Parathyroid adenoma (tissue), 2 donors: ENCODE measurements at regions not wholly inside any gene's neighbourhood (a gene's known extent, or its start where the extent isn't known, plus 50 kb on each side); places are given as distances from the start of the nearest gene placed in this dataset.

Source experiments
- H2AFZ ChIP-seq: fragments of 300-600 bp; sonication (generic); one replicate; pipeline ENCODE4 v1.7.0; 2017; ENCODE audit warnings: antibody characterized with exemption, mild to moderate bottlenecking
- H3K27ac ChIP-seq: fragments of 300-600 bp; sonication (generic); one replicate; pipeline ENCODE4 v1.7.0; 2017
- H3K27me3 ChIP-seq: fragments of 300-600 bp; sonication (generic); one replicate; pipeline ENCODE4 v1.7.0; 2017; ENCODE audit warnings: low read length; ENCODE audit not compliant: control insufficient read depth, insufficient read depth
- H3K36me3 ChIP-seq: fragments of 300-600 bp; sonication (generic); one replicate; pipeline ENCODE4 v1.7.0; 2017; ENCODE audit warnings: low read length; ENCODE audit not compliant: control insufficient read depth, insufficient read depth
- H3K4me1 ChIP-seq: fragments of 300-600 bp; sonication (generic); one replicate; pipeline ENCODE4 v1.7.0; 2017; ENCODE audit warnings: control low read depth
- H3K4me2 ChIP-seq: fragments of 300-600 bp; sonication (generic); one replicate; pipeline ENCODE4 v1.7.0; 2017; ENCODE audit warnings: low read length
- H3K4me3 ChIP-seq: fragments of 300-600 bp; sonication (generic); one replicate; pipeline ENCODE4 v1.7.0; 2017; ENCODE audit warnings: low read depth, low read length
- H3K79me2 ChIP-seq: fragments of 300-600 bp; sonication (generic); one replicate; pipeline ENCODE4 v1.7.0; 2017; ENCODE audit warnings: control low read depth
- H3K9ac ChIP-seq: fragments of 300-600 bp; sonication (generic); one replicate; pipeline ENCODE4 v1.7.0; 2017; ENCODE audit warnings: mild to moderate bottlenecking
- H3K9me3 ChIP-seq: fragments of 300-600 bp; sonication (generic); one replicate; pipeline ENCODE4 v1.7.0; 2017; ENCODE audit warnings: low read length; ENCODE audit not compliant: control insufficient read depth
- TF ChIP-seq, protein P1 (sequence below): fragments of 300-600 bp; sonication (generic); IDR thresholded peaks from one replicate; pipeline ENCODE4 v1.7.0; 2017; ENCODE audit warnings: antibody characterized with exemption, mild to moderate bottlenecking
- donor health status: primary hyperparathyroidism.

- H3K9ac ChIP-seq, result no peak overlapping the region
- no peaks in the 10 kb centered on the region for H3K4me1 ChIP-seq
- no peak overlapping the region for H2AFZ ChIP-seq
- no peaks in the 10 kb centered on the region for H3K36me3 ChIP-seq
- H3K4me2 ChIP-seq, result no peak overlapping the region
- TF ChIP-seq, protein P1, sequence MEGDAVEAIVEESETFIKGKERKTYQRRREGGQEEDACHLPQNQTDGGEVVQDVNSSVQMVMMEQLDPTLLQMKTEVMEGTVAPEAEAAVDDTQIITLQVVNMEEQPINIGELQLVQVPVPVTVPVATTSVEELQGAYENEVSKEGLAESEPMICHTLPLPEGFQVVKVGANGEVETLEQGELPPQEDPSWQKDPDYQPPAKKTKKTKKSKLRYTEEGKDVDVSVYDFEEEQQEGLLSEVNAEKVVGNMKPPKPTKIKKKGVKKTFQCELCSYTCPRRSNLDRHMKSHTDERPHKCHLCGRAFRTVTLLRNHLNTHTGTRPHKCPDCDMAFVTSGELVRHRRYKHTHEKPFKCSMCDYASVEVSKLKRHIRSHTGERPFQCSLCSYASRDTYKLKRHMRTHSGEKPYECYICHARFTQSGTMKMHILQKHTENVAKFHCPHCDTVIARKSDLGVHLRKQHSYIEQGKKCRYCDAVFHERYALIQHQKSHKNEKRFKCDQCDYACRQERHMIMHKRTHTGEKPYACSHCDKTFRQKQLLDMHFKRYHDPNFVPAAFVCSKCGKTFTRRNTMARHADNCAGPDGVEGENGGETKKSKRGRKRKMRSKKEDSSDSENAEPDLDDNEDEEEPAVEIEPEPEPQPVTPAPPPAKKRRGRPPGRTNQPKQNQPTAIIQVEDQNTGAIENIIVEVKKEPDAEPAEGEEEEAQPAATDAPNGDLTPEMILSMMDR, result no peak
- H3K9me3 ChIP-seq, result no peaks in the 10 kb centered on the region
- no peak overlapping the region for H3K4me3 ChIP-seq
- no peak overlapping the region for H3K27ac ChIP-seq
- no peaks in the 10 kb centered on the region for H3K27me3 ChIP-seq
- no peaks in the 10 kb centered on the region for H3K79me2 ChIP-seq
These were observed 314.9 kb upstream of the SP8 start for GRCh38 chr7:21101541-21101940.

- TF ChIP-seq, protein P1, result no peak
- Histone ChIP-seq H3K9me3 (no peaks in the 10 kb centered on the region), H3K9ac (no peak overlapping the region), H3K27ac (no peak overlapping the region), H2AFZ (no peak overlapping the region), H3K27me3 (no peaks in the 10 kb centered on the region), H3K4me2 (no peak overlapping the region), H3K79me2 (no peaks in the 10 kb centered on the region), H3K4me3 (no peak overlapping the region), H3K36me3 (no peaks in the 10 kb centered on the region), H3K4me1 (no peaks in the 10 kb centered on the region)
These were observed 316.9 kb upstream of the SP8 start for GRCh38 chr7:21103426-21104123.

- Histone ChIP-seq H2AFZ (no peak overlapping the region), H3K9me3 (no peaks in the 10 kb centered on the region), H3K79me2 (no peaks in the 10 kb centered on the region), H3K27me3 (no peaks in the 10 kb centered on the region), H3K4me1 (no peaks in the 10 kb centered on the region), H3K27ac (no peak overlapping the region), H3K4me3 (no peak overlapping the region), H3K36me3 (no peaks in the 10 kb centered on the region), H3K4me2 (no peak overlapping the region), H3K9ac (no peak overlapping the region)
- TF ChIP-seq, protein P1, result no peak
These were observed 317.4 kb upstream of the SP8 start for GRCh38 chr7:21104124-21104500.

DNA sequence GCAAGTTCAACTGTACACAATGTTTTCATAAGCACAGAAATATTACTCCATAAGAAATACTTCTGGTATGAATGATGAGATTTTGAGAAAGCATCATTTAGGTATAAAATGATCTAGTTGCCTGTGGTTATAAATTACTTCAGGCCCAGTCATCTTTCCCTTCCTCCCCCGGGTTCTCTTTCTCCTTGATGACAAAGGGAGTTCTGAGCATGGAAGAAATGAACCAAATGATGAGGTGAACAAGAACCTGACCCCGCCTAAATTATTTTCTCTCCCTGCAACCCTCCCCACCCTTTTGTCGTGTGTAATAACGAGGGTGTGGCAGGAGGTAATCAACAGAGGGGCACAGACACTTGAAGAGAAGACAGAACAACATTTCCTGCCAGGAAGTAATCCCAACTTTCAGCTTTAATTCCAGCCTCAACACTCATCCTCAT, 319.6 kb upstream of the SP8 start:
- Histone ChIP-seq H3K9me3 (no peaks in the 10 kb centered on the region), H3K36me3 (no peaks in the 10 kb centered on the region), H3K27me3 (no peaks in the 10 kb centered on the region), H2AFZ (no peak overlapping the region), H3K9ac (no peak overlapping the region), H3K4me2 (no peak overlapping the region), H3K27ac (no peak overlapping the region), H3K4me1 (no peaks in the 10 kb centered on the region), H3K4me3 (no peak overlapping the region), H3K79me2 (no peaks in the 10 kb centered on the region)
- TF ChIP-seq, protein P1, result no peak

- H3K4me1 ChIP-seq, result no peaks in the 10 kb centered on the region
- H2AFZ ChIP-seq, result no peak overlapping the region
- TF ChIP-seq, protein P1, result no peak
- no peaks in the 10 kb centered on the region for H3K9me3 ChIP-seq
- no peak overlapping the region for H3K9ac ChIP-seq
- no peak overlapping the region for H3K4me3 ChIP-seq
- no peaks in the 10 kb centered on the region for H3K79me2 ChIP-seq
- H3K27me3 ChIP-seq, result no peaks in the 10 kb centered on the region
- no peak overlapping the region for H3K27ac ChIP-seq
- no peaks in the 10 kb centered on the region for H3K36me3 ChIP-seq
- H3K4me2 ChIP-seq, result no peak overlapping the region
These were observed 320.4 kb upstream of the SP8 start for GRCh38 chr7:21107101-21107500.
